ENCODE measurements at regions not wholly inside any gene's neighbourhood (a gene's known extent, or its start where the extent isn't known, plus 50 kb on each side); places are given as distances from the start of the nearest gene placed in this dataset.
"Not testable (repeated sequence)": the region's sequence is repeated elsewhere in the genome, so short reads cannot be mapped to it uniquely, and the experiment has no call there.

- in situ Hi-C loops (cut with MboI; ENCODE audit: low pct_unique_long_range_greater_than_20kb, low sequenced_read_pairs), result no loop called here
- DNase-seq, result no peak
These were observed 50.5 kb upstream of the PARP4 start for GRCh38 chr13:24563087-24563486.

- DNase-seq; in situ Hi-C loops (cut with MboI; ENCODE audit: low pct_unique_long_range_greater_than_20kb, low sequenced_read_pairs): not testable (repeated sequence)
These were observed 51.4 kb upstream of the PARP4 start for GRCh38 chr13:24563971-24564370.

GRCh38 chr13:24564881-24565280 lies 52.3 kb upstream of the PARP4 start:
- in situ Hi-C loops (cut with MboI; ENCODE audit: low pct_unique_long_range_greater_than_20kb, low sequenced_read_pairs), result no loop called here
- no peak for DNase-seq

GRCh38 chr13:24567593-24567992 lies 55.0 kb upstream of the PARP4 start:
- in situ Hi-C loops (cut with MboI; ENCODE audit: low pct_unique_long_range_greater_than_20kb, low sequenced_read_pairs); DNase-seq: not testable (repeated sequence)

GRCh38 chr13:24574847-24575246 lies 62.3 kb upstream of the PARP4 start:
- DNase-seq, result no peak
- in situ Hi-C loops (cut with MboI; ENCODE audit: low pct_unique_long_range_greater_than_20kb, low sequenced_read_pairs), result no loop called here

DNA sequence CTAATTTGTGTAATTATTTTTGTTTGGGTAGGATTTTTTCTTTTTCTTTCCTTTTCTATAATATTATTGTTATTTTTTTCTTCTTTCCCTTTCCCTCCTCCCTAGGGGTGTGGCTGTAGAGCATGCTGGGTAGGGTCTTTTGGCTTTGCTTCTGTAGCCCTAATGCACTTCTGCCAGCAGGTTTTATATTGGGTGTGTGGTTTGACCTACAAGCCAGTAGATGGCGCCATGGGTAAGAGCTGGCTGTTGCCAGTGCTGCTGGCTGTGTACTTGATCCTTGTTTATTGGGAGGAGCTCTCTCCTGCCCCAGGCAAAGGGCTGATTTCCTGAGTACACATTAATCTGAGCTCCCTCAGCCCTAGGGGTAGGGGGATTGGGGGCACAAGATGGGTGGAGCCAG lies 67.7 kb upstream of the PARP4 start:
- DNase-seq, result peak; percentile 59
- in situ Hi-C loops (cut with MboI; ENCODE audit: low pct_unique_long_range_greater_than_20kb, low sequenced_read_pairs), result not testable (repeated sequence)

DNA sequence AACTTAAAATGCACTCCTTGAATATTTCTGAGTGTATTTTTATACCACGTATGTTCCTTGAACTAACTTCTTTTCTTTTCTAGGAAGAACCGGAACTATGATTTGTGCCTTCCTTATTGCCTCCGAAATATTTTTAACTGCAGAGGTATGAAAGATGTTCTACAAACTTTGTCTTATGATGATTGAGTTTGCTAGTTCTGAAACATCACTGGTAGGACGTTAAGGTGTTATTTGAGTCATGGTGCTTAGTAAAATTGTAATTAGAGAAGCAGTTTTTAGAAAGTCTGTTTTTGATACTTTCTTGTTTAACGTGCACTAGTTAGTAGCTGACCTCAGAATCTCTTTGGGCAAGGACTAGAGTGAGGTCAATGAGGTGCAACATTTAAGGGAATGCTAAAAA lies 69.0 kb upstream of the PARP4 start:
- in situ Hi-C loops (cut with MboI; ENCODE audit: low pct_unique_long_range_greater_than_20kb, low sequenced_read_pairs); DNase-seq: not testable (repeated sequence)

DNA sequence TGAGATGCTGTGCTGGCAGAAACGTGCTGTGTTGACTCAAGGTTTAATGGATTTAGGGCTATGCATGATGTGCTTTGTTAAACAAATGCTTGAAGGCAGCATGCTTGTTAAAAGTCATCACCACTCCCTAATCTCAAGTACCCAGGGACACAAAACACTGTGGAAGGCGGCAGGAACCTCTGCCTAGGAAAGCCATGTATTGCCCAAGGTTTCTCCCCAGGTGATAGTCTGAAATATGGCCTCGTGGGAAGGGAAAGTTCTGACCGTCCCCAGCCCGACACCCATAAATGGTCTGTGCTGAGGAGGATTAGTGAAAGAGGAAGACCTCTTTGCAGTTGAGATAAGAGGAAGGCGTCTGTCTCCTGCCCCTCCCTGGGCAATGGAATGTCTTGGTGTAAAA lies 79.1 kb upstream of the PARP4 start:
- in situ Hi-C loops (cut with MboI; ENCODE audit: low pct_unique_long_range_greater_than_20kb, low sequenced_read_pairs), result not testable (repeated sequence)
- DNase-seq, result peak; percentile 43

- in situ Hi-C loops (cut with MboI; ENCODE audit: low pct_unique_long_range_greater_than_20kb, low sequenced_read_pairs), result not testable (repeated sequence)
- DNase-seq, result peak; percentile 55
These were observed 82.1 kb upstream of the ATP12A start for GRCh38 chr13:24597906-24598670.

DNA sequence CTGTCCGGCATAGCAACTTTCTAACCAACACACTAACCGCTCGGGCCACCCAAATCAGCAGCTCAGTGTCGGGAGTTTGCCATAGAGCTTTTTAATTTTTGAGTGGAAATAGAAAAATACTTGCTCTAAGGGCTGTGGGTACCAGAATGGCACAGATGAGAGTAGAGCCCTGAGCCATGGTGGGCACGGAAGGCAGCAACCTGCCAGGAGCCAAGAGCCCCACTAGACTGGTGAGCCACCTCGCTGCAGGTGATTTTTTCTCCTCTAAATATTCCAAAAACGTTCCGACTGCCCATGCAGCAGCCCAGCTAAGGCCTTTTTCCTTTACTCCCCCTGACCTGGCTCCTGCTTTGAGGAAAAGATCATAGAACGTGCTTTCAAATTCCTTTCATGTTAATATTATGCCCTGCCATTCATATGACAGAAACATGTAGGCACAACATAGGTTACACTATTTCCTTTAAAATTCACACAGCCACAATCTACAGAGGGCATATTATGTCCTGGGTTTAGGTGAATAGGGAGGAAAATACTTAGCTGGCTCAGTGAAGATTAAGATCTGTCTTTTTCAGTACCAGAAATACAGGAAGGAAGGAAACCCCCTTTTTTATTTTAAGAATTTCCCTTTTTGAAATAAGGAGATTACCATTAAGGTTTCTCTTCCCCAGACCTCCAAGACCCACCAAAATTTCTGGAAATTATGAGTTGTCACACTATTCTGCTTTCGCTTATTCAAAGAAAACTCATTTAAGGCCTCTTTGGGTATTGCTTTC lies 81.0 kb upstream of the ATP12A start:
- in situ Hi-C loops (cut with MboI; ENCODE audit: low pct_unique_long_range_greater_than_20kb, low sequenced_read_pairs), result not testable (repeated sequence)

GRCh38 chr13:24605923-24606372 lies 74.3 kb upstream of the ATP12A start:
- in situ Hi-C loops (cut with MboI; ENCODE audit: low pct_unique_long_range_greater_than_20kb, low sequenced_read_pairs), result no loop called here
- peak; percentile 80 for DNase-seq

More for the DNA sequence above, 81.0 kb upstream of the ATP12A start:
- peak; percentile 19 for DNase-seq

- DNase-seq, result no peak
- in situ Hi-C loops (cut with MboI; ENCODE audit: low pct_unique_long_range_greater_than_20kb, low sequenced_read_pairs), result no loop called here
These were observed 73.6 kb upstream of the ATP12A start for GRCh38 chr13:24606486-24607170.

DNA sequence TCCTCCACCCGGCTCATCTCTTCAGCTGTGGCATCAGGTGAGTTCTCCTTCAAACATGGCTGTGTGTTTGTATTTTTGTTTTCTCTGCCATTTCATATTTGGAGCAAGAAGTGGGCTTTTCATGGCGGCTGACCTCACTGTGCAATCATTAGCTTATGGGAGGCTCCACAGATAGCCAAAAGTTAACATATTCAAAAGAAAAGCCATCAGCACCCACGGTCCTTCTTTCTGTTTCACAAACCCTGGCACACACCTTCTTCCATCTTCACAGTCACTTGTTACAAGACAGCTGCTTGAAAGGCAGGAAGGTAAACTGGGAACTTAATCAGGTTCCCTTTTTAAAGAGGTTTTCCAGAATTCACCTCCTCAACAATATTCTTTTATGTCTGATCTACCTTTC lies 69.3 kb upstream of the ATP12A start:
- in situ Hi-C loops (cut with MboI; ENCODE audit: low pct_unique_long_range_greater_than_20kb, low sequenced_read_pairs), result no loop called here
- no peak for DNase-seq

GRCh38 chr13:24612726-24613125 lies 67.5 kb upstream of the ATP12A start:
- no peak for DNase-seq
- in situ Hi-C loops (cut with MboI; ENCODE audit: low pct_unique_long_range_greater_than_20kb, low sequenced_read_pairs), result no loop called here

GRCh38 chr13:24613128-24613527 lies 67.1 kb upstream of the ATP12A start:
- DNase-seq, result no peak
- in situ Hi-C loops (cut with MboI; ENCODE audit: low pct_unique_long_range_greater_than_20kb, low sequenced_read_pairs), result no loop called here

GRCh38 chr13:24613755-24614154 lies 66.5 kb upstream of the ATP12A start:
- in situ Hi-C loops (cut with MboI; ENCODE audit: low pct_unique_long_range_greater_than_20kb, low sequenced_read_pairs), result no loop called here
- no peak for DNase-seq

DNA sequence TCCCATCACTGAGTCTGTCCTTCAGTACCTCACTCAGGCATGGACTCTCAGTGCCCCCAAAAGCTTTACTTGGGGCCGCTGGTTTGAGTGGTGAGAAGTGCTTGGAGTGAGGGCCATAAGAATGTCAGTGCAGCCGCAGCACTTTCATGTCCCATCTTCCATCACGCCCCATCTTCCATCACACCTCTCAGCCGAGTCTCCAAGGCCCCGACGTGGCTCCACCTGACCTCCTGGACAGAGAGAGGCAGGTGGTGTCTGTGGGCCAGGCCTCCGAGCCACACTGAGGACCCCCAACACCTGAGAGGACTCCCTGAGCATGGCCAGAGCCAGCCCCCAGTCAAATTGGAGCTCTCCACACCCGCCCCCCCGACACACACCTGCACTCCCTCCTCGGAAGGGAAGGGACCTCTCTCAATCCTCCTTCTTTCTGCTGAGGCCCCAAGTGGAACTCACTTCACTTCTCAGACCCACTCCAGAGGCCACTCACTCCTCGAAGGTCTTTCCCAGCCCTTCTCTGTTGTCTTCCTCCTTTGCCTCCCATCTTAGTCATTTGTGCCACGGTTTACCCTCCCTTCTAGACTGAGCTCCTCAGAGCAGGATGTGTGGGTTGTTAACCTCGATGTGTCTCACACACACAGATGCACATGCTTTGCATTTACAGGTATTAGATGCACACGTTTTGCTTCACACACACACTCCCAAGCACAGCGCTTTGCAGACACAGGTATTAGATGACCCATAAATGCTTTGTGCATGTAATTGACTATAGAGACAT lies 65.7 kb upstream of the ATP12A start:
- no peak for DNase-seq
- in situ Hi-C loops (cut with MboI; ENCODE audit: low pct_unique_long_range_greater_than_20kb, low sequenced_read_pairs), result no loop called here

- DNase-seq, result no peak
- in situ Hi-C loops (cut with MboI; ENCODE audit: low pct_unique_long_range_greater_than_20kb, low sequenced_read_pairs), result no loop called here
These were observed 65.1 kb upstream of the ATP12A start for GRCh38 chr13:24615114-24615513.

GRCh38 chr13:24615911-24616472 lies 64.2 kb upstream of the ATP12A start:
- DNase-seq, result no peak
- in situ Hi-C loops (cut with MboI; ENCODE audit: low pct_unique_long_range_greater_than_20kb, low sequenced_read_pairs), result no loop called here

Data from KBM-7 (cell line).